NCI-H1436 (cell line): ENCODE measurements at regions not wholly inside any gene's neighbourhood (a gene's known extent, or its start where the extent isn't known, plus 50 kb on each side); places are given as distances from the start of the nearest gene placed in this dataset.
"Not testable (repeated sequence)": the region's sequence is repeated elsewhere in the genome, so short reads cannot be mapped to it uniquely, and the experiment has no call there.

Experiments
- DNase-seq: peaks from one replicate; lab custom pipeline; 2025; lab: John Stamatoyannopoulos, UW

DNA sequence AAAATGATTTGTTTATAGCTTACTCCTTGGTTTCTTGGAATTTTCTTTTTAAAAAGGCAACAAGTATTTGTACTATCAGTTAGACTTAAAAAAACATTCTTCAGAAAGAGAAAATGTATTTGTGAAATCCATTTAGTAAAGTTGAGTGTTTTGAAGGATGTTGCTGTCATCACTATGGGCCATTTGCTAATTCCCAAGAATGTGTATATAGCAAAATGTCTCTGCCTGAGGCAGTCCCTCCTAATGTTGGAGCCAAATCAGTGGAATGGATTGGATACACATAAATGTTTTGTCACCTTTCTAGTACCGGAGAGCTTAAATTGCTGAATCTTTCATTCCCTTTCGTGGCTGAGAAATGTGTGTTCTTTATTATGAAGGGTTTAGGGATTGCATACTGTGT lies 890.2 kb upstream of the ZEB2 start:
- DNase-seq, result no peak

DNA sequence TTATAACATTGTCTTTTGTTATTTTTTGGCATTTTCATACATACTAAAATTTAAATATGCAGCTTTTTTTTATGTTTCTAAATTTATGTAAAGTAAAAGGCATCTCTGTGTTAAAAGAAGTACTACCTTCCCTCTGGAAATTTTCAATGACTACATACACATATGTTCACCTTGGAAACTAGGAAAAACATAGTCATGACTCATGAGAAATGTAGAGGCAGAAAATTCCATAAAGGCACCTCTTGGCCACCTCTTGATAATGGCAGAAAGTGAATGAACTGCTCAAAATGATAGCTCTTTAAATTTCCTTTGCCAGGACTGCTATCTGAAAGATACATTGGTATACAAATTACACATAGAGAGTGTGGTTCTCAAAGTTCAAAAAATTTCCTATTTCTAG lies 889.1 kb upstream of the ZEB2 start:
- DNase-seq, result no peak

DNA sequence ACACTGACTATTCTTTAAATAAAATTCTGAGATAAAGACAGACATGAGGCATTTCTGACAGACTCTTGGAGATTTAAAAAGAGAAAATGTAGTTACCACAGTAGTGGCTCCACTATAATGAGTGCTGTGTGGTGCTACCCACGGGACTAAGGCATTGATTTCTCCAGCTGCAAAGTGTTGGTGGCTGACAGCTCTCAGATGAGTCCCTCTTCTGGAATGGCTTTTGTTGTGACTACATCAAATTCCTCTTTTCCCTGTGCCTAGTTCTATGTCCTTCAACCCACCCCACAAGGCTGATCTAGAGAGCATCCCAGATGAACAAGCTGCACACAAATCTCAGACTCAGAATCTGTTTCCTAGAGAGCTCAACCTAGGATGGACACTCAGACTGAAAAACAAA lies 884.8 kb upstream of the ZEB2 start:
- DNase-seq, result no peak

DNA sequence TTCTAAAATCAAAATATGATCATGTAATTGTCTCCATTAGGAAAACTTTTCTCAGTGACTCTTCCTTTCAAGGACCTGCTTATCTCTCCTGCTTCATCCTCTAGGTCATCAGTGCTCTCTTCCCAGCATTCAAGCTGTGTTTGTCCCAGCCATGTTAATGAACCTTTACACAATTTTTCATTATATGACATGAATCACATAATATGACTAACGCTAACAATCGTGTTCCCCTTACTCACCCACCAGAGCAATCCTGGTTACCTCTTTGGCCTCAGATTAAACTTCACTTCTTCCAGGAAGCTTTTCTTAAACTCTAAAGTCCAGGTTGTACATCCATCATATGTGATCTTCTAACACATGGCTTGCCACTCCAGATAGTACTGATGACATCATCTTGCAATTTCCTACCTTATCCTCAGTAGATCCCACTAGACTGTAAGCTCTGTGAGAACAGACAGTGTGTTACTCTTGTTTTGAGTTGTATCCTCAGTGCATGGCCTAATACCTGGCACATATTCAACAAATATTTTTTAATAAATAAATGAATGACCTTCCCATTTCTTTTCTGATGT lies 882.9 kb upstream of the ZEB2 start:
- DNase-seq, result no peak

DNA sequence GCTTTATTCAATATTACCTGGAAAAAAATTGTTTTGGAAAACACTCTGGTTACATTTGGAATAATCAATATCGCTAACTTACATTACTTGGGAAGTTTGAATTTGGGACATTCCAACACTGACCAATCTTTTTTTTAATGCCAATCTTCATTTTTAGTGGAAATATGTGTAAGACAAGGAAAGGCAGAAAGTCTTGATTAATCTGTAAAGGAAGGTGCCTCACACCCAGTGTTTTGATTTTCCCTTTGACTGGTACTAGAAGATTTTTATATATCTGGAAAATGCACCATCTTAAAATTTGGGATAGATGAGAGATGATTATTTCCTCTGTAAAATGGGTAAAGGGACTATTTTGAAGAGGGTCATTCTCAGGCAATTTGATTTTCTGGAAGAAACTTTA lies 879.2 kb upstream of the ZEB2 start:
- no peak for DNase-seq

DNA sequence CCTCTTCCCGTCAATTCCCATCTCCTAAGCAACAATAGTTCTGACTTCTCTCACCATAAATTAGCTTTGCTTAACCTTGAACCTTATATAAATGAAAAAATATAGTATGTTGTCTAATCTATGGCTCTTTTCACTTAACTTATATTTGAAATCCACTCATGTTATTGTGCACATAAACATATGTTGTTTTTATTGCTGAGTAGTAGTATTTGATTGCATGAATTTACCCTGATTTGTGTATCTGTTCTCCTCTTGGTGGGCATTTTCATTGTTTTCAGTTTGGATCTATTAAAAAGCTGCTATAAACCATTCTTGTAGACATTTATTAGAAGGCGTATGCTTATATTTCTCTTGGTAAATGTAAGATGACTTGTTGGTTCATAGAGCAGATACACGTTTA lies 874.3 kb upstream of the ZEB2 start:
- DNase-seq, result no peak

DNA sequence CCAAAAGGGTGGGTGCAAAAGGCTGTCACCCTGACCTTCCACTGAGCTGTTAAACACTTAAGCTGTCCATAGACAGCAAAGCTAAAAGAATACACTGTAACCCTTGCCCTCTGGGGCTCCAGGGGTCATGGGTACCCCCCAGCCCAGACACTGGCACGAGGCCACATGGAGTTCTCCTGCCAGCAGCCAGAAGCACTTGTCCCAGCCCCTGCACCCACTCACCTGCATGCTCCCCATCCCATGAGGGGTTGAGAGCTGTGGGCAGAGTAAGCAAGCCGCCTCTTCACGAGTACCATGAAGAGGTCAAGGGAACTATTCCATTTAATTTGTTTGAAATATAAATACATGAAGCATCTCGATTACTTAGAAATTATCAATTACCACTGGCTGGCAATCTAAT lies 867.1 kb upstream of the ZEB2 start:
- DNase-seq, result no peak

DNA sequence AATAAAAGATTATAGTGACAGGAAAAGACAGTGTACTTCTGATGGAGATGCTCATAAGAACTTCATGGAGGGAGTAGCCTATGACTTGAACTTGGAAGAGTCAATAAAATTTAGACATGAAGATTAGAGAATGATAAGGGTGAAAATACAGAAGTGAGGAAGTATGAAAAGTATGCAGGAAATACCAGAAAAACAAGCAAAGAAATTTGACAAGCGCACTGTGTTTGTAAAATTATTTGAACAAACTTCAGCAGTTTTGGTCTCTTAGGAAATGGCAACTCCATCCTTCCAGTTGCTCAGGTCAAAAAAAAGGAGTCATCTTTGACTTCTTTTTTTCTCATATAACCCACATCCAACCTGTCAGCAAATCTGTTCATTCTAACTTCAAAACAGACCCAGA lies 864.0 kb upstream of the ZEB2 start:
- no peak for DNase-seq

DNA sequence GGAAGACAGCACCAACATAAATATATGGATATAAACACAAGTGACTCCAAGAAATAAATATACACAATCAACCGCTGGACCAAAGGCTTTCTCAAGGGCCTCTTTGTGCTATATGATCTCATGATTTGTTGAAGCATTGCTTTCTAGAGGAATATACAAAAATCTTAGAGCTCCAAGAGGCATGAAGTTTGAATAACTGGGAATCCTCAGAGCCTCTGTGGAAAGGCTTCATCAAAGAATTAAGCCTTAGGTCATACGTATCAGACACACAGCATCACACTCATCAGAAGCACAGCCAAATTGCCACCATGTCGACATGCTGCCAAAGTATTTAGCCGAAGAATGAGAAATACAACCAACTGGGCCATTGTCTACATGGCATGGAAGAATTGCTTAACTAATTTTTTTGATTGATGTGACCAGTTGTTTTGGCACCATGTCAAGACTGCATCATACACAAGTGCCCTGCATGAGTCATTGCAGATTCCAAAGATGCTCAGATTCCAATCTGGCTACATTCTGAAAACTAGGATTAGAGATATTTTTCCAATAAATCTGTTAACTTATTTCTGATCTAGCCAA lies 860.6 kb upstream of the ZEB2 start:
- DNase-seq, result no peak

DNA sequence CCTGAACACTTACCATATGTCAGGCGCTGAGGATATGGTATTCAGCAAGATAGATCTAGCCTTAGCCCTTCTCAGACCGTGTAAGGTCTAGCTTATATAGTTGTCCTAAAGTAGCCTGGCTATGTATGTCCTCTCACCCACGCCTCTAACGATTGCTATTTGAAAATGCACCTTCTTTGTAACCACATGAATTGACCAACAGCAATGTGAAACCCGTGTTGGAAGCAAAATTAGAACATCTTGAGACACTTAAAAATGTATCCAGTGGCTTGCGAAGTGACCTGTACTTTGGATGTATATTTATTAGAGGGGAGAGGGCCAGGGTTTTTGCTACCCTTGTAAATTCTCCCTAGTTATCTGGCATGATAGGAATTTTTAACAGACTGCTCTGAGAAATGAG lies 860.0 kb upstream of the ZEB2 start:
- DNase-seq, result no peak

DNA sequence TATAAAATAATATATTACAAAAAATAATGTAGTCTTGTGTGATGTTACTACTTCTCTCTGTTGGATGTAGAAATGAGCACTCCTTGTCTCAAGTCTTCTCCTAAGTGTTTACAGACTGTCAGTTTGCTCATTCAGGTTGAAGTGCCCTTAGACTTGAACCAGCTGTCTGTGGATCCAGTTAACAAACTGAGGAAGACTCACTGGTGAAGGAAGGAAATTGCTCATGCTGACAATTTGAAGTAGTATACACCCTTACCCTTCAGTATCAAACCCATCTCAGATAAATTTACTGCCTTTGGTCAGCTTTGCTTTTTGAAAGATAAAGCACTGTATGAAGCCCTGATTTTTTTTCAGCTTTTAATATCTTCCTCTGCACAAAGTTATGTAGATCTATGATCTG lies 854.2 kb upstream of the ZEB2 start:
- no peak for DNase-seq

DNA sequence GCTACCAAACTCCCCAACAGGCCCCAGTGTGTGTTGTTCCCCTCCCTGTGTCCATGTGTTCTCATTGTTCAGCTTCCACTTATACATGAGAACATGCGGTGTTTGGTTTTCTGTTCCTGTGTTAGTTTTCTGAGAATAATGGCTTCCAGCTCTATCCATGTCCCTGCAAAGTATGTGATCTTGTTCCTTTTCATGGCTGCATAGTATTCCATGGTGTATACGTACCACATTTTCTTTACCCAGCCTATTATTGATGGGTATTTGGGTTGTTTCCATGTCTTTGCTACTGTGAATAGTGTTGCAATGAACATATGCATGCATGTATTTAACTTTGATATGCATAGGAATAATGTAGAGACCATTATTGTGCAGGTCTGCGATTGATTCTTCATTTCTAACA lies 847.4 kb upstream of the ZEB2 start:
- DNase-seq, result not testable (repeated sequence)

DNA sequence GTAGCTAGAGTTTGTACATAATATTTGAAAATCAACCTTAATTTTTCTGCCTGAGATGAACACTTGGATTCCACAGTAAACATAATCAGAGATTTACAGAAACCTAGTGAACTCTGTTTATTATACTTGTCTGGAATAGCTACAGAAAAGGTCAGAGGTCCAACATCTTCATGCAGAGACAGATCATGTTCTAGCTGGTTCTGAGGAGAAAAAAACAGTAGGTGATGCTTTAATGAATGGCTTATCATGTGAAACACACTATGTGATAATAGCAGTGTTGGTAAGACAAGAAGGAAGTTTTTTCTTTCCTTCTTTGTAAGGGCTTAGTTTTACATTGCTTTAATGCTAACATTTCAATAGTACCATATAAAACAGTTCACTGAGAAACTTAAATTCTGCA lies 846.4 kb upstream of the ZEB2 start:
- DNase-seq, result no peak

DNA sequence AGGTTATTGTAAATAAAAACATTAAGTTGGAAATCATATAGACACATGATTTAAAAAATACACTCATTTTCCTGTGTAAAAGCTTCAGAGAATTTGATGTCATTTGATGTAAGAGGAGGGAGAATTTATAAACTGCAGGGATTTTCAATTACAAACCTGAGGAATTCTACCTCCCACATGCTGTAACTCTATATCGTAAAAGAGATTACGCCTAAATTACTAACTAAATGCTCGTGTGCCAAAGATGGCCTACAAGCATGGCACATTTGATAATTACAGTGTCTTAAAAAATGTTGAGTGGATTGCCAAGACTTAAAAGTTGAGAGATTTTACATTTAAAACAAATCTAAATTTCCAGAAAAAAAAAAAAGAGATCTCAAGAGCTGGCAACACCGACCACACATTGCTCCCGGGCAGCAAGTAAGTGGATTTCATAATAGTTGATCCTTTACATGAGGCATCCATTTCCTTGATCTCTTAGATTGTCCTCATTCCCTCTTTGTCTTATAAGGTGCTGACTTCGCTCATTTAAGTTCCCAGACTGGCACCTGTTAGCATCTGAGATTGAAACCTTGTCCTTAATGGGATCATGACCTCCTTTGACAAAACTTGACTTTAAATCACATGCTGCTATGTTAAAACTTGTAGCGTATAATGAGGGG lies 840.3 kb upstream of the ZEB2 start:
- DNase-seq, result no peak

DNA sequence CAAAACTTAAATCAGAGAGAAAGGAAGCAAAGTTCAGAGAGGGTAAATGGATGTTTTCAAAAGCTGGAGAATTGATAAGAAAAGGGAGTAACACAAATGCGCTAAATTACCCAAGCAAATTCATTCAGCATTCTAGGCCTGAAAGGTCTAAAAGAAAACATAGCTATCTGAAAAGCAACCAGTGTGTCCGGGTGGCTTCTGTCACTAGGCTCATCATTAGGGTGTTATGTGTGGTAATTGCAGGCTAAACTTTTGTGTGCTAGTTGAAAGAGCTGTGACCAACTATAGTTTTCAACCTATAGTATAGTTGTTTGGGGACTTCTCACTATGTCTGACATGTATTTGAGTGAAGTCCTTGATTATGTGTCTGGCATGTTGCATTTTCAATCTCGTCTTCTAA lies 839.6 kb upstream of the ZEB2 start:
- DNase-seq, result no peak

DNA sequence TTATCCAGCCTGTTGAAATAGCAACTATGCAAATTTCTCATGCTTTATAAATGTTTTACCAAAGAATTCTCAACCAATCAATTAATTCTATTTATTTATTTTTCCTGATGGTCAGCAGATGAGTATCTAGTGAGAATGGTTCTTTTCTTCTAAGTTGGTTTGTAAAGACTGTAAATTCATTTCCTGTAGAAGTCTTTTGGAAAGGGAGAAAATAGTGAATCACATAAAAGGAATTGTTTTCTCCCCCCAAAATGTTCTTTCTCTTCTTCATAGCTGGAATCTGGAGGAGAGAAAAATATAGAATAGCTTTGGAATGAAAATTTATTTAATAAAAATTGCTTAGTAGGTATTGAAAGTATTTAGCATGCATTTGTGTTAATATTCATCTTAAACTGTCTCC lies 836.1 kb upstream of the ZEB2 start:
- no peak for DNase-seq

DNA sequence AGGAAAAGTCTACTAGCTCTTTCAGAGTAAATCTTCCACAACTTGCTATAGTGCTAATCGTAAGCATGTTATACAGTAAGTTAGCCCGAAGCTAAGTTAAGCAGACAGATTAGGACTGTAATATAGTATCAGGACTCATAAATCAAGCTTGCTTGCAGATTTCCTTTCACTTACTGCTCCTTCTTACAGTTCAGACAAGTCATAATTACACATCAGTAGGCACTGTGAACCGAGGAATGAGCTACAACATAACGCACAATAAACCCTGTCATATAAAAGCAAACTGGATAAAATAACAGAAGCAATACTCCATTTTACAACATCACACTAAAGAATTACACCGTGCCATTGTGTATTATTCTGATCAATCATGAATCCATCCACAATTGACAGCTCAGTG lies 832.6 kb upstream of the ZEB2 start:
- peak; percentile 21 for DNase-seq

DNA sequence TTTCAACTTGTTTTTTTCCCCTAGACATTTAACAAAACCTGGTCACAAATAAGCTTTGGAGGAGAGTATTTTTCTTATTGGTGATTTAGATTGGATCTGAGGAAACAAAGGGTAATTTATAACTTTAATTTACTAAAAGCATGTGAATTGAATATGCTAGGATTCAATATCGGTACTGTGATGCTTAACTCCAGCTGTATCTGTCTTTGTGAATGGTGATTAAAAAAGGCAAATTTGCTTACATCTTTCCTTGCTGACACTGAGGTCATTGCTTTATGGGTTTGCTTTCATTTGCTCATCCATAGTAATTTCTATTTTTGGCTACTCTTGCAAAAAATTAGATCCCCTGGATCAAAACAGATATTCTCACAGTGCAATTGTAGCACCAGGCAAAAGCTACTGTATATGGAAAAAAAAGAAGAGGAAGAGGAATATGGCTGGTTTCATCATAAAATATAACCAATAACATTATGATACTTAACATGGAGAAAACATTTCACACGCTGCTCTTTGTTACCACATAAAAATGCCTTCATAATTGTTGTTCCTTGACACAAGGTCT lies 832.0 kb upstream of the ZEB2 start:
- no peak for DNase-seq

DNA sequence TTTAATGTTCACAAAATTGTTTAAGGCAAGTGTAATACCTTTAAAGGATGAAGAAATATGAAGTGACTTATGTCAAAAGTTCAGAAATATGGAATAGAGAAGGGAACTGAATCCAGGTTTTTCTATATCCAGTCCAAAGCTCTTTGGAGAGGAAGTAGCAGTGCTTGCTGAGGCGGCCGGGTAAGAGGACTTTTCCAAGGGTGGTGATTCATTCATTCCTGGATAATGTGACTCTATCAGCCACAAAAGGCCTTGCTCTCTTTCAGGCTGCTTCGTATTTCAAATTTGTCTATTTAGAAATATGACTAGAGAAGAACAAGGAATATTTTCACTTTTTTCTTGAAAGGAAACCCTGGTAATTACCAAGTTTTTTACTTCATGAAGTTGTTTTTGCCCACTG lies 830.1 kb upstream of the ZEB2 start:
- DNase-seq, result no peak

DNA sequence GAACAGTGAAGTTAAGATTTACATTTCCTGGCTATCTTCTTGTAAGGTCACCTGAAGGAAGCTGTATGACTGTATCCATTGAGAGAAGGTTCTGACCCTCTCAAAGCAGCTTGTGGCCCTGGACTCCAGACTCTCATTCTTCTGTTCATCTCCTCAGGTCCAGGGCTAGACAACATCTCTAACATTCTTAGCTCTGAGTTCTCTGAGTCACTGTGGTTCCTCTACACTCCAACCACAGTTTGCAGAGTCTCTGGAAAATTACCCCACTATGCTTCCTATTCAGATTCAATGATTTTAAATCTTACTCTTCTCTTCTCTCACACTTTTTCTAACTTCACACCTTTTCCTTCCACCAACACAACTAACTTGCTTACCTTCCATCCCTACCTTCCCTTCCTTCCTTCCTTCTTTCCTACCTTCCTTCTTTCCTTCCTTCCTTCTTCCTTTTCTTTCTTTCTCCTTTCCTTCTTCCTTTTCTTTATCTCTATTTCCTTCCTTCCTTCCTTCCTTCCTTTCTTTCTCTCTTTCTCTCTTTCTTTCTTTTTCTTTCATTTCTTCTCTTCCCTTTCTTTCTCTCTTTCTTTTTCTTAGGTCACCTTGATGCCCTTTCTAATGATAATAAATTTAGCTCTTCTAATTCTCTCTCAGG lies 824.3 kb upstream of the ZEB2 start:
- no peak for DNase-seq

DNA sequence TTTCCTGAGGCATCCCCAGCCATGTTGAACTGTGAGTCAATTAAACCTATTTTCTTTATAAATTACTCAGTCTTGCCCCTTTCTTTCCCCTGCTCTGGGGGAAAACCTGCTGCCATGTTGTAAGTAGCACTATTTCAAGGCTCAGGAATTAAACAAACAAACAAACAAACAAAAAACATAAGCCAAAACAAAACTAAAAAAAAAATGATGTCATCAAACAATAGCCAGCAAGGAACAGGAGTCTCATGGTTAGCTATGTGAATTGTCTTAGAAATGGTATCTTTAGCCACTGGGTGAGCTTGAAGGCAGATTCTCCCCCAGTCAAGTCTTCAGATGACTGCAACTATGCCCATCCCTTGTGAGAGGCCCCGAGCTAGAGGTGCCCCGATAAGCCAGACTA lies 823.4 kb upstream of the ZEB2 start:
- no peak for DNase-seq

DNA sequence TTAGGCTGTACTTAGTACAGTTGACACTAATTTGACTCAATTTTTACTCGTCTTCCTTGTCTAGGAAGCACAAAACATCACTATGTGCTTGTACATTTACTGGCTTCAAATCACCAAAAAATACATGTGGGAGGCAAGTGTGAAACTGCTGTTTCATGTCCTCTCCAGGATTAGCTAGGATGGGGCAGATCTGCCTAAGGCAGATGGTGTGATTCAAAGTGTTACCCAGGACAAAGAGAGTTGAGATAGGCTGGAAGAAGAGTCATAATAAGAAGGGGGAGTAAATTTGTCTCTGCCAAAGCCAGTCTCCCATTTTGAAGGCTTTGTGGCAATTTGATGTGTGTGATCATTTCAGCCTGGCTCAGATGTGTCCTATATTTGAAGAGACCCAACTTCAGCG lies 821.6 kb upstream of the ZEB2 start:
- DNase-seq, result no peak

DNA sequence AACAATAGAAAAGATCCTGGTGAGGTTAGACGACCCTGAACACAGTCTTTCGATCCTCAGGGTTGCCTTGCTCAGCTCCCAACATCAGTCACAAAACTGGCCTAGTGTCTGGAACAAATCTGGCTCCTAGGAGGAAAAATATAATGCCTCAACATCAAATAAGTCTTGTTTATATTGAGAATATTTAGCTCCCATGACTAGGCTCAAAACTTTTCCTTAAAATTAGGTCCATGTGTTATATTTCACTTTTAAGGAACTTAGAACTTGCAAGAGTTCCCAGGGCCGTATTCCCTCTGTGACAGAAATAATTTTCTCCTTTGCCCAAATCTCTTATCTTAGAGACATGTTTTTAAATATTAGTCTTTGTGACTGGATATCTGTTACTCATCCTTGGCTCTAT lies 819.7 kb upstream of the ZEB2 start:
- no peak for DNase-seq
